IMR-90 (cell line): ENCODE measurements at regions not wholly inside any gene's neighbourhood (a gene's known extent, or its start where the extent isn't known, plus 50 kb on each side); places are given as distances from the start of the nearest gene placed in this dataset.

ENCODE experiments used
- CEBPB ChIP-seq: IDR thresholded peaks from 2 replicates; pipeline ENCODE4 v1.6.1; 2012; ENCODE audit warnings: low read depth, low read length, improper control_type of control experiment
- CHD1 ChIP-seq: IDR thresholded peaks from 2 replicates; pipeline ENCODE4 v1.6.1; 2012; ENCODE audit warnings: low read depth, low read length, improper control_type of control experiment
- MAFK ChIP-seq: IDR thresholded peaks from 2 replicates; pipeline ENCODE4 v1.6.1; 2012; ENCODE audit warnings: low read depth, low read length, improper control_type of control experiment
- MAZ ChIP-seq: IDR thresholded peaks from 2 replicates; pipeline ENCODE4 v1.6.1; 2012; ENCODE audit warnings: low read depth, mild to moderate bottlenecking, low read length, improper control_type of control experiment, moderate library complexity, borderline replicate concordance
- MXI1 ChIP-seq: IDR thresholded peaks from 2 replicates; pipeline ENCODE4 v1.6.1; 2012; ENCODE audit warnings: low read depth, mild to moderate bottlenecking, low read length, moderate library complexity, borderline replicate concordance
- POLR2A ChIP-seq: IDR thresholded peaks from 2 replicates; pipeline ENCODE4 v1.6.1; 2012; ENCODE audit warnings: mild to moderate bottlenecking, low read depth, low read length
- RCOR1 ChIP-seq: IDR thresholded peaks from 2 replicates; pipeline ENCODE4 v1.6.1; 2012; ENCODE audit warnings: mild to moderate bottlenecking, low read length, improper control_type of control experiment; ENCODE audit not compliant: insufficient replicate concordance
- RFX5 ChIP-seq: IDR thresholded peaks from 2 replicates; pipeline ENCODE4 v1.8.0; 2012; ENCODE audit warnings: low read depth, mild to moderate bottlenecking, low read length, moderate library complexity
- SMC3 ChIP-seq: fragments of 150-350 bp; IDR thresholded peaks from 2 replicates; pipeline ENCODE4 v1.6.1; 2016; ENCODE audit warnings: low read depth, mild to moderate bottlenecking, antibody characterized with exemption, low read length, moderate library complexity
- TF ChIP-seq, protein P1 (sequence below): conservative IDR thresholded peaks from 2 replicates; pipeline ENCODE4 v1.5.1; 2012; ENCODE audit warnings: mild to moderate bottlenecking, low read depth, low read length, improper control_type of control experiment
- TF ChIP-seq, protein P2 (sequence below): fragments of 150-350 bp; IDR thresholded peaks from 2 replicates; pipeline ENCODE4 v1.6.1; 2017; ENCODE audit warnings: mild to moderate bottlenecking, antibody characterized with exemption, low read length, low read depth
- TF ChIP-seq, protein P3 (sequence below): fragments of 150-350 bp; IDR thresholded peaks from 2 replicates; pipeline ENCODE4 v1.6.1; 2016; ENCODE audit warnings: low read depth, mild to moderate bottlenecking, low read length, moderate library complexity, borderline replicate concordance

DNA sequence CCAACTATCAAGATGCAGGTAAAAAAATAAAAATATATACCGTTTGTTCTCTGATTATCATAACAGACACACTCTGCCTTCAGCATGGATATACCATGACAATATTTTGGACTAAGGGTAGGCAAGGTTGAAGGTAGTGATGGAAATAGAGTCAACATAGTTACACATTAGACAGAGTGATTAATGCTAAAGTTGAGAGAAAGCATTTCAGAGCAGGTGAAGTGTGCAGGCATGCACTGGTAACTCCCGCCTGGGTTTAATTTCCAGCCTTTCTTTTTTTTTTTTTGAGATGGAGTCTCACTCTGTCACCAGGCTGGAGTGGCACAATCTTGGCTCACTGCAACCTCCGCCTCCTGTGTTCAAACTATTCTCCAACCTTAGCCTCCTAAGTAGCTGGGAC lies 458.5 kb downstream of the TLR4 start:
- TF ChIP-seq, protein P1, sequence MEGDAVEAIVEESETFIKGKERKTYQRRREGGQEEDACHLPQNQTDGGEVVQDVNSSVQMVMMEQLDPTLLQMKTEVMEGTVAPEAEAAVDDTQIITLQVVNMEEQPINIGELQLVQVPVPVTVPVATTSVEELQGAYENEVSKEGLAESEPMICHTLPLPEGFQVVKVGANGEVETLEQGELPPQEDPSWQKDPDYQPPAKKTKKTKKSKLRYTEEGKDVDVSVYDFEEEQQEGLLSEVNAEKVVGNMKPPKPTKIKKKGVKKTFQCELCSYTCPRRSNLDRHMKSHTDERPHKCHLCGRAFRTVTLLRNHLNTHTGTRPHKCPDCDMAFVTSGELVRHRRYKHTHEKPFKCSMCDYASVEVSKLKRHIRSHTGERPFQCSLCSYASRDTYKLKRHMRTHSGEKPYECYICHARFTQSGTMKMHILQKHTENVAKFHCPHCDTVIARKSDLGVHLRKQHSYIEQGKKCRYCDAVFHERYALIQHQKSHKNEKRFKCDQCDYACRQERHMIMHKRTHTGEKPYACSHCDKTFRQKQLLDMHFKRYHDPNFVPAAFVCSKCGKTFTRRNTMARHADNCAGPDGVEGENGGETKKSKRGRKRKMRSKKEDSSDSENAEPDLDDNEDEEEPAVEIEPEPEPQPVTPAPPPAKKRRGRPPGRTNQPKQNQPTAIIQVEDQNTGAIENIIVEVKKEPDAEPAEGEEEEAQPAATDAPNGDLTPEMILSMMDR: no peak
- no peak for TF ChIP-seq POLR2A
- TF ChIP-seq MAFK: no peak
- TF ChIP-seq, protein P2, sequence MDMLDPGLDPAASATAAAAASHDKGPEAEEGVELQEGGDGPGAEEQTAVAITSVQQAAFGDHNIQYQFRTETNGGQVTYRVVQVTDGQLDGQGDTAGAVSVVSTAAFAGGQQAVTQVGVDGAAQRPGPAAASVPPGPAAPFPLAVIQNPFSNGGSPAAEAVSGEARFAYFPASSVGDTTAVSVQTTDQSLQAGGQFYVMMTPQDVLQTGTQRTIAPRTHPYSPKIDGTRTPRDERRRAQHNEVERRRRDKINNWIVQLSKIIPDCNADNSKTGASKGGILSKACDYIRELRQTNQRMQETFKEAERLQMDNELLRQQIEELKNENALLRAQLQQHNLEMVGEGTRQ: no peak
- no peak for TF ChIP-seq SMC3
- TF ChIP-seq MAZ: no peak
- TF ChIP-seq RCOR1: no peak
- no peak for TF ChIP-seq CHD1
- no peak for TF ChIP-seq CEBPB
- TF ChIP-seq, protein P3, sequence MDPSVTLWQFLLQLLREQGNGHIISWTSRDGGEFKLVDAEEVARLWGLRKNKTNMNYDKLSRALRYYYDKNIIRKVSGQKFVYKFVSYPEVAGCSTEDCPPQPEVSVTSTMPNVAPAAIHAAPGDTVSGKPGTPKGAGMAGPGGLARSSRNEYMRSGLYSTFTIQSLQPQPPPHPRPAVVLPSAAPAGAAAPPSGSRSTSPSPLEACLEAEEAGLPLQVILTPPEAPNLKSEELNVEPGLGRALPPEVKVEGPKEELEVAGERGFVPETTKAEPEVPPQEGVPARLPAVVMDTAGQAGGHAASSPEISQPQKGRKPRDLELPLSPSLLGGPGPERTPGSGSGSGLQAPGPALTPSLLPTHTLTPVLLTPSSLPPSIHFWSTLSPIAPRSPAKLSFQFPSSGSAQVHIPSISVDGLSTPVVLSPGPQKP: no peak
- TF ChIP-seq MXI1: no peak
- TF ChIP-seq RFX5: no peak
